CD4-positive, alpha-beta T cell (primary cell): ENCODE measurements at regions not wholly inside any gene's neighbourhood (a gene's known extent, or its start where the extent isn't known, plus 50 kb on each side); places are given as distances from the start of the nearest gene placed in this dataset.

Experiments used
- ATAC-seq: fragments of 200-7000 bp; cut with Tn5 transposase; one replicate; pipeline ENCODE4 v1.10.0; 2022; ENCODE audit warnings: mild to moderate bottlenecking; ENCODE audit not compliant: poor library complexity
- CTCF ChIA-PET: fragments of 350-600 bp; sonication (Branson Sonifier 250); formaldehyde crosslinking; loops from one replicate; lab custom pipeline; 2021; ENCODE audit warnings: antibody characterized with exemption, inconsistent platforms; lab: Charles Lee
- POLR2A ChIA-PET: fragments of 350-600 bp; sonication (Branson Sonifier 250); formaldehyde crosslinking; loops from one replicate; lab custom pipeline; 2021; ENCODE audit warnings: antibody characterized with exemption, inconsistent platforms; lab: Charles Lee
- DNase-seq, 14 experiments: peaks; one replicate each; pipeline ENCODE4 v3.0.0-alpha.2; 2013 to 2020; ENCODE audit warnings: mixed read lengths in 2 of 14
- H3K27ac ChIP-seq, 2 donors: one replicate each; pipeline versions ENCODE4 v1.5.1 to v1.7.0; 2013; ENCODE audit warnings: low read length in 2 of 2, low read depth in 1 of 2, mild to moderate bottlenecking in 1 of 2
- H3K27me3 ChIP-seq, 2 experiments: 1 replicate in 1 of 2; 2 replicates in 1 of 2; pipeline versions ENCODE4 v1.6.1 to v1.7.0; 2013; ENCODE audit warnings: low read length in 2 of 2, control low read depth in 1 of 2, mild to moderate bottlenecking in 1 of 2, moderate library complexity in 1 of 2; ENCODE audit not compliant: insufficient read depth in 2 of 2, control insufficient read depth in 1 of 2
- H3K36me3 ChIP-seq: one replicate; pipeline ENCODE4 v1.6.1; 2013; ENCODE audit warnings: low read length, control low read depth; ENCODE audit not compliant: insufficient read depth
- H3K4me1 ChIP-seq: one replicate; pipeline ENCODE4 v1.6.1; 2013; ENCODE audit warnings: low read length, control low read depth; ENCODE audit not compliant: insufficient read depth
- H3K4me3 ChIP-seq: one replicate; pipeline ENCODE4 v1.5.1; 2013; ENCODE audit warnings: mild to moderate bottlenecking, low read length, moderate library complexity
- H3K9me3 ChIP-seq, 2 experiments: 1 replicate in 1 of 2; 2 replicates in 1 of 2; pipeline versions ENCODE4 v1.6.1 to v1.7.0; 2013; ENCODE audit warnings: low read length in 2 of 2, mild to moderate bottlenecking in 2 of 2, control low read depth in 1 of 2, moderate library complexity in 1 of 2; ENCODE audit not compliant: control insufficient read depth in 1 of 2, insufficient read depth in 1 of 2
- H3K27ac Mint-ChIP-seq: one replicate; pipeline ENCODE4 v1.8.0; 2020; ENCODE audit warnings: mixed read lengths
- H3K27me3 Mint-ChIP-seq: one replicate; pipeline ENCODE4 v1.8.0; 2021; ENCODE audit warnings: mixed read lengths
- H3K36me3 Mint-ChIP-seq: one replicate; pipeline ENCODE4 v1.8.0; 2021; ENCODE audit warnings: low read depth, mixed read lengths
- H3K4me1 Mint-ChIP-seq: one replicate; pipeline ENCODE4 v1.8.0; 2021; ENCODE audit warnings: low read depth, mixed read lengths
- H3K4me3 Mint-ChIP-seq: one replicate; pipeline ENCODE4 v1.8.0; 2020; ENCODE audit warnings: mild to moderate bottlenecking, mixed read lengths
- H3K9me3 Mint-ChIP-seq: one replicate; pipeline ENCODE4 v1.8.0; 2020; ENCODE audit warnings: mixed read lengths
- CTCF ChIP-seq: fragments of 200-600 bp; IDR thresholded peaks from one replicate; pipeline ENCODE4 v1.8.0; 2022; ENCODE audit warnings: antibody characterized with exemption, mild to moderate bottlenecking
- intact Hi-C, 2 experiments: fragments of 100-400 bp; cut with DNase I in 1 of 2; cut with micrococcal nuclease in 1 of 2; formaldehyde crosslinking; loops; one replicate each; pipeline versions ENCODE4 v1.15.1 to v1.9.0; 2023 to 2025; cut with DNase I, micrococcal nuclease

- intact Hi-C loops, result no loop called here
- Histone ChIP-seq H3K4me1 (no peaks in the 10 kb centered on the region), H3K36me3 (no peaks in the 10 kb centered on the region), H3K9me3 (peaks cover 0 to 4% of the 10 kb centered on the region in 2 experiments), H3K27ac (no peak overlapping the region), H3K27me3 (no peaks in the 10 kb centered on the region), H3K4me3 (no peak overlapping the region)
- no peak for TF ChIP-seq CTCF
- DNase-seq (no peak), ATAC-seq (no peak)
- H3K9me3 Mint-ChIP-seq, result no peaks in the 10 kb centered on the region
- H3K36me3 Mint-ChIP-seq, result no peaks in the 10 kb centered on the region
- H3K4me3 Mint-ChIP-seq, result no peak overlapping the region
- CTCF ChIA-PET, result no interaction called here
- POLR2A ChIA-PET, result no interaction called here
- H3K27ac Mint-ChIP-seq, result no peak overlapping the region
- H3K4me1 Mint-ChIP-seq, result no peaks in the 10 kb centered on the region
- H3K27me3 Mint-ChIP-seq, result no peaks in the 10 kb centered on the region
These were observed 1116.3 kb downstream of the FAT4 start for GRCh38 chr4:126431049-126431448.

- no peak for TF ChIP-seq CTCF
- intact Hi-C loops, result no loop called here
- no peaks in the 10 kb centered on the region for H3K4me1 ChIP-seq
- ATAC-seq (no peak), DNase-seq (no peak)
- H3K27me3 Mint-ChIP-seq, result no peaks in the 10 kb centered on the region
- H3K36me3 ChIP-seq, result no peaks in the 10 kb centered on the region
- H3K27me3 ChIP-seq, result no peaks in the 10 kb centered on the region
- no peaks in the 10 kb centered on the region for H3K4me1 Mint-ChIP-seq
- peaks cover 0 to 4% of the 10 kb centered on the region in 2 experiments for H3K9me3 ChIP-seq
- no peaks in the 10 kb centered on the region for H3K36me3 Mint-ChIP-seq
- no peak overlapping the region for H3K27ac ChIP-seq
- H3K27ac Mint-ChIP-seq, result no peak overlapping the region
- no peak overlapping the region for H3K4me3 ChIP-seq
- H3K4me3 Mint-ChIP-seq, result no peak overlapping the region
- CTCF ChIA-PET, result no interaction called here
- no peaks in the 10 kb centered on the region for H3K9me3 Mint-ChIP-seq
- POLR2A ChIA-PET, result no interaction called here
These were observed 1120.7 kb downstream of the FAT4 start for GRCh38 chr4:126435491-126435890.

GRCh38 chr4:126440297-126440696 lies 1125.5 kb downstream of the FAT4 start:
- H3K9me3 ChIP-seq, result no peaks in the 10 kb centered on the region
- H3K27me3 Mint-ChIP-seq, result no peaks in the 10 kb centered on the region
- H3K27ac Mint-ChIP-seq, result no peak overlapping the region
- H3K4me3 Mint-ChIP-seq, result no peak overlapping the region
- peaks cover 1% of the 10 kb centered on the region for H3K9me3 Mint-ChIP-seq
- no peak for ATAC-seq
- no peak overlapping the region for H3K4me3 ChIP-seq
- intact Hi-C loops, result no loop called here
- no peak overlapping the region for H3K27ac ChIP-seq
- TF ChIP-seq CTCF, result no peak
- no peaks in the 10 kb centered on the region for H3K4me1 Mint-ChIP-seq
- CTCF ChIA-PET, result no interaction called here
- H3K4me1 ChIP-seq, result no peaks in the 10 kb centered on the region
- H3K27me3 ChIP-seq, result no peaks in the 10 kb centered on the region
- no peak for DNase-seq
- H3K36me3 ChIP-seq, result no peaks in the 10 kb centered on the region
- H3K36me3 Mint-ChIP-seq, result no peaks in the 10 kb centered on the region
- POLR2A ChIA-PET, result no interaction called here
